ENCODE measurements at regions not wholly inside any gene's neighbourhood (a gene's known extent, or its start where the extent isn't known, plus 50 kb on each side); places are given as distances from the start of the nearest gene placed in this dataset.
A peak's percentile ranks its signal among the peaks of the same experiment; 100 is the strongest.

DNA sequence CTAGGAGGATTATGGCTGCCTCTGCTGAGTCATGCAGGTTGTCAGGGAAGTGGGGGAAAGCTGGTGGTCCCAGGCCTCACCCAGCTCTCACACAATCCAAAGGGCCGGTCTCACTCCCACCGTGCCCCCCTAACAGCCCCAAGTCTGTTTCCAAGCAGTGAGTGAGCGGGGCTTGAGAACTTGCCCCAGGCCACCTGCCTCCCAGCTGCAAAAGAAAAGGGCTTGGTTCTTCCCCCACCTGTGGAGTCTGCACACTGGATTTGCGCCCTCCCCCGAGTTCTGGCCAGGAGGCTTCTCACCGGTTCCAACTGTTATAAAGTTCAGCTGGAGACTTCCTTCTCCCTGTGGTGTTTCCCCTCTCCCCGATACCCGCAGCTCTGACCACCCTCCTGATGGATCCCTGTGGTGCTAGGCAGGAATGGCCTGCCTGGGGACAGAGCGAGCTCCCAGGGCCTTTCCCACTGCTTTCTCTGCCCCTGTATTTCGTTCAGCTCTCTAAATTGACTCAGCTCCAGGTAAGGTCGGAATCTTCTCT is 222.3 kb downstream of the BARHL2 start:
- H3K27ac ChIP-seq: no peak overlapping the region
- H3K9me3 ChIP-seq (replicated peaks): no peaks in the 10 kb centered on the region
- no peaks in the 10 kb centered on the region for H3K36me3 ChIP-seq
- no peak overlapping the region for H3K4me3 ChIP-seq
- H3K4me1 ChIP-seq: no peaks in the 10 kb centered on the region
- H3K27me3 ChIP-seq: no peaks in the 10 kb centered on the region
- DNase-seq: no peak

- H3K36me3 ChIP-seq: no peaks in the 10 kb centered on the region
- no peak for DNase-seq
- H3K4me1 ChIP-seq: no peaks in the 10 kb centered on the region
- H3K4me3 ChIP-seq: no peak overlapping the region
- no peaks in the 10 kb centered on the region for H3K27me3 ChIP-seq
- no peaks in the 10 kb centered on the region for H3K9me3 ChIP-seq (replicated peaks)
- no peak overlapping the region for H3K27ac ChIP-seq
Measured at GRCh38 chr1:90488451-90488850, 228.7 kb downstream of the BARHL2 start.

DNA sequence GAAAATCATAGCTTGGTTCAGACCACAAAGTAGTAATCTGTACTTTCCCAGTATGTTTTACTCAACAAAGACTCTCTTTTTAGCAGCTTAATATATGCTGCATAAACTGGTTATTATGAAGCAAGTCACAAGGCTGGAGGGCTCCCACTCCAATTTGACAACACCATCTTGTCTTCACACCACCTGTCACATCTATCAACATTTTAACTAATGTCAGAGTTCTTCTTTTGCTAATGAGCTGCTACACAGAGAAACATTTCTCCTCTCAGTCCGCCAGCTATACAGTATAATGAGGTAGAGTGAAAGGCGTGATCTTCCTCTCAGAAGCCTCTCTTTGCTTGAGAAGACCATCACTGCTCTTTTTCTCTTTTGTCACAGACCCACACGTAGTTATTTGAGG is 230.1 kb downstream of the BARHL2 start:
- no peak for DNase-seq
- no peak overlapping the region for H3K27ac ChIP-seq
- no peaks in the 10 kb centered on the region for H3K27me3 ChIP-seq
- H3K4me3 ChIP-seq: no peak overlapping the region
- H3K9me3 ChIP-seq (replicated peaks): no peaks in the 10 kb centered on the region
- no peaks in the 10 kb centered on the region for H3K36me3 ChIP-seq
- H3K4me1 ChIP-seq: no peaks in the 10 kb centered on the region

DNA sequence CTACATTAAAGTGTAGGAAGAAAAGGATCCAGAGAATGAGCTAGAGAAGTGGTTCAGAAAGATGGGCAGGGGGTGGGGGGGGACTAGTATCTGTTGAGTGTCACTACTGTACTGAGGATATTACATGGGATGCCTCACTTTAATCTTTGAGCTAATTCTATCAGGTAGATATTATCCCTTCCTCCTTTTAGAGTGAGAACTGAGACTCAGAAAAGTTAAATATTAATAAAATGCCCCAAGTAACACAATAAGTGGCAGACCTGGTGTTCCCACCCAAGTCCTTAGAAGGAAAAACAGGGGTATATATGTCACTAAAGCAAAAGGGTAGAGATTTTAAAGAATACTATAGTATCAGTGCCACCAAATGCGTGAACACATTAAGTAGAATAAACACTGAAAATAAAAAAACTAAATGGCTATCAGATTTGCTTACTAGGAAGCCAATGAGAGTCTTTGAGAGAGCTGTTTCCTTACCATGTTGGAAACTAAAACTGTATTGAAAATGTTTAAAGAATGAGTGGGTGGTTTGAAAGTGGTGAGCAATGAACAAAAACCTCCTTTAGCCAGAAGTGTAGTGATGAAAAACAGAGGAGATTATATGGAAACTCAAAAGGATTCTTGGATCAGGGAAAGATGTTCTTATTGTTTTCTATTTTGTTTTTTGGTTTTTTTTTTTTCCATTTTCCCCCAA is 230.8 kb downstream of the BARHL2 start:
- DNase-seq: no peak
- Histone ChIP-seq H3K36me3 (no peaks in the 10 kb centered on the region), H3K9me3 (replicated peaks) (no peaks in the 10 kb centered on the region), H3K27me3 (no peaks in the 10 kb centered on the region), H3K4me3 (no peak overlapping the region), H3K27ac (no peak overlapping the region), H3K4me1 (no peaks in the 10 kb centered on the region)

DNA sequence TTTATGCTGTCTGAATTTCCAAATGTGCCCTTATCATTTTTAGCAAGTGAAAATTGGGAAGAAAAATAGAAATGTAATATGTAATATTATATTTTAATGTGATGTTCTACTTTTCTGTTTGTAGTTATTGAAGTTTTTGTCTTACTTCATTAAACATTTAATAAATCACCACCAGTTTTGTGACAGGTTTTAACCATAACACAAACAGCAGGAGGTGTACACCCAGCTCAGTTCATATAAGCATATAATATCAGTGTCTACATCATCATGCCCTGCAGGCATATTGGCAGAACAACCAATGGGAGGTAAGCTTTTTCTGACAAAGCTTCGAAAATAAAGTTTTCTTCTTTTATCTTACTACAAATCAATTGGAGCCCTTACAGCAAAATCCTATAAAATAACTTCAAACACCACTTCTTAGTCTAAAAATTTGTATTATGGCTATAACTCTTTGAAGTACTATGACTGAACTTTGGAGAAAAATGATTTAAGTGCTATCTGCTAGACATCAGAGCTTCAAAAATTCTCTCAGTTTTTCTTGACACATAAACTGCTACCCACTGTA is 236.7 kb downstream of the BARHL2 start:
- H3K9me3 ChIP-seq (replicated peaks): no peaks in the 10 kb centered on the region
- no peaks in the 10 kb centered on the region for H3K4me1 ChIP-seq
- H3K27me3 ChIP-seq: no peaks in the 10 kb centered on the region
- H3K36me3 ChIP-seq: no peaks in the 10 kb centered on the region
- H3K27ac ChIP-seq: no peak overlapping the region
- H3K4me3 ChIP-seq: no peak overlapping the region
- DNase-seq: peak in 1 of 2 experiments; percentile 7

DNA sequence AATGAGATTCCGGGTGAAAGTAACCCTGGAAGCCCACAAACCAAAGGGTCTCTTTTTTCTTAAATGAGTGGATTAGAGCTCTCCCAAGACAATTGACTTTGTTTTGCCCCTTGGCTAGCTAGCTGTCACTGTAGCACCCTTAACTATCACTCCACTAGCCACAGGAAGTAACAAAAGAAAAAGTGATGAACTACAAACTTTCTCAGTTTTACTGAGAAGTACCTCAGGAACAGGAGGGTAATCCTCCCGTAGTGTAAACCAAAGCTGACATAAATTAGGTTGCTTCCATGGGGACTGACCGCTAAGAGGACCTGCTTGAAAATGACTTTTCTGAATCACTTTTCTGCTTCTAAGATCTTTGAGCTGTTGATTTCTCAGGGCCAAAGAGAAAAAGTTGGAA is 240.1 kb downstream of the BARHL2 start:
- Histone ChIP-seq H3K4me1 (no peaks in the 10 kb centered on the region), H3K36me3 (no peaks in the 10 kb centered on the region), H3K27ac (no peak overlapping the region), H3K9me3 (replicated peaks) (no peaks in the 10 kb centered on the region), H3K27me3 (no peaks in the 10 kb centered on the region), H3K4me3 (no peak overlapping the region)
- DNase-seq: no peak

GRCh38 chr1:90476411-90476810 is 240.7 kb downstream of the BARHL2 start:
- Histone ChIP-seq H3K36me3 (no peaks in the 10 kb centered on the region), H3K4me1 (no peaks in the 10 kb centered on the region), H3K9me3 (replicated peaks) (no peaks in the 10 kb centered on the region), H3K27me3 (no peaks in the 10 kb centered on the region), H3K27ac (no peak overlapping the region), H3K4me3 (no peak overlapping the region)
- DNase-seq: no peak

DNA sequence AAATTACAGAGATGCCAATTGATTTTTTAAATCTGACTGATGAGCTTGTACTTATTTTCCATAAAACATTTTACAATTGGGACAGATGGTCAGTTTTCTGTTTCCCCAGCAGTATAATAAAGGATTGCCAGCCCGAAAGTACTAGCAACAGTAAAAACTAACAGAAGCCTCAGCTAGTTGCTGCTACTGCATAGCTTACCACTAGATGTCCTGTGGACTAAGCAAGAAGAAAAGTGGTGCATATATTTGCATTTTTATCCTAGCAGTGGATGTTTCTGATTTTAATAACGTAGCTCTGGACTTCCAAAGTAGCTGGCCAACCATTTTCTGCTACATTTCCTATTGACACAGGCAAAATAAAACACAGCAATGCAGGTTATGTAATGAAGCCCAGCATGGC is 241.5 kb downstream of the BARHL2 start:
- DNase-seq: no peak
- Histone ChIP-seq H3K27ac (no peak overlapping the region), H3K4me3 (no peak overlapping the region), H3K36me3 (no peaks in the 10 kb centered on the region), H3K27me3 (no peaks in the 10 kb centered on the region), H3K4me1 (no peaks in the 10 kb centered on the region), H3K9me3 (replicated peaks) (no peaks in the 10 kb centered on the region)

DNA sequence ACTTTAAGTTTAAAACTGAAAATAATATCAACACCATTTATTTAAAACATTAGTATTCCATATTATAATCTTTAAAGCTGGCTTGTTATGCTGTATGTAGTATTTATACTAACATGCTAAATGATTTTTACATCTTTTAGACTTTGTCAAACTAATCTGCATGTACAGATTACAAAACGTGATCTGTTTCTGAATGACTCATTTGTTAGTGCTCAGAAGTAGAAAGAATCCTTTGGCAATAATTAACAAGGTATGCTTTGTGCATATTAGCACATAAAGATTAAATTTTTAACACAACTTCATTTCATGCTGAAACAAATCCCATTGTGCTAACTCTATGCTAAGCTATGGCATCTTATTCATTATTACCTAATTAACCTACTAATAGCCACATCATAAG is 242.4 kb downstream of the BARHL2 start:
- Histone ChIP-seq H3K4me1 (no peaks in the 10 kb centered on the region), H3K27ac (no peak overlapping the region), H3K9me3 (replicated peaks) (no peaks in the 10 kb centered on the region), H3K4me3 (no peak overlapping the region), H3K36me3 (no peaks in the 10 kb centered on the region), H3K27me3 (no peaks in the 10 kb centered on the region)
- DNase-seq: no peak

- Histone ChIP-seq H3K4me1 (no peaks in the 10 kb centered on the region), H3K9me3 (replicated peaks) (no peaks in the 10 kb centered on the region), H3K36me3 (no peaks in the 10 kb centered on the region), H3K27ac (no peak overlapping the region), H3K27me3 (no peaks in the 10 kb centered on the region), H3K4me3 (no peak overlapping the region)
- DNase-seq: no peak
Measured at GRCh38 chr1:90474158-90474557, 242.9 kb downstream of the BARHL2 start.

GRCh38 chr1:90472775-90473174 is 244.3 kb downstream of the BARHL2 start:
- H3K4me3 ChIP-seq: no peak overlapping the region
- H3K27me3 ChIP-seq: no peaks in the 10 kb centered on the region
- H3K4me1 ChIP-seq: no peaks in the 10 kb centered on the region
- H3K36me3 ChIP-seq: no peaks in the 10 kb centered on the region
- no peak for DNase-seq
- H3K27ac ChIP-seq: no peak overlapping the region
- no peaks in the 10 kb centered on the region for H3K9me3 ChIP-seq (replicated peaks)

DNA sequence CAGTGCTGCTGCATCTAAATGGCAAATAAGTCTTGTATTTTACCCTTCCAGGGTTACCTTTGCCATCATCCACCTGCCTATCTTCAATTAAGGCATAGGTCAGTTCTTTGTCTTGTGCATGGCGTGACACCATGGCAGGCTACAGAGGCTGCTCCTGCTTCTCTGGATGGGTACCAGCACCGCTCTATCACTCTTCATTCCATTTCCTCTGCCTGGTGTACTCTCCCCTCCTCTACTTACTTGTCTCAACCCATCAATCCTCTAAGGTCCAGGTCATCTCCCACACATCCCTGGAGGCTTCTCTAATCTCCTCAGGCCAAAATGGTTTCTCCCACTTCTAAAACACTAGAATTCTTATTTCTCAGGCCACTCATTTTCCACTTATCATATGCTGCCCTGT is 257.5 kb downstream of the BARHL2 start:
- Histone ChIP-seq H3K36me3 (no peaks in the 10 kb centered on the region), H3K4me1 (no peaks in the 10 kb centered on the region), H3K9me3 (replicated peaks) (no peaks in the 10 kb centered on the region), H3K27me3 (no peaks in the 10 kb centered on the region), H3K4me3 (no peak overlapping the region), H3K27ac (no peak overlapping the region)
- no peak for DNase-seq

DNA sequence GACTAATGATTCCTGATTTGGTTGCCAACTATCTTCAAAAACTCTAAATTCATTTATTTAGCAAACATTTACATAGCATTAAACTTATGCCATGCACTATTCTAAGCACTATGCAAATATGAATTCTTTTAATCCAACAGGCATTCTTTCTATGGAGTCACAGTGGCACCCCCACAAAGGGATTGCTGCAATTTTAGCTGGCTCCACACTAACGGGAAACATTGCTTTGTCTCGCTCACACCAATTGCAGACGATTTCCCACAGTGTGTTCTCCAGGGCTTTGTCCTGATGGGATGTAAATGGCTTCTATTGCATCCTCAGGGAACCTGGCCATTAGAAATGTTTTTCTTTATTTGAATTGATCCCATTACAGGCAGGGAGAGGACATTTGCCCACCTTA is 259.1 kb downstream of the BARHL2 start:
- DNase-seq: no peak
- Histone ChIP-seq H3K9me3 (replicated peaks) (no peaks in the 10 kb centered on the region), H3K4me3 (no peak overlapping the region), H3K4me1 (no peaks in the 10 kb centered on the region), H3K36me3 (no peaks in the 10 kb centered on the region), H3K27me3 (no peaks in the 10 kb centered on the region), H3K27ac (no peak overlapping the region)

DNA sequence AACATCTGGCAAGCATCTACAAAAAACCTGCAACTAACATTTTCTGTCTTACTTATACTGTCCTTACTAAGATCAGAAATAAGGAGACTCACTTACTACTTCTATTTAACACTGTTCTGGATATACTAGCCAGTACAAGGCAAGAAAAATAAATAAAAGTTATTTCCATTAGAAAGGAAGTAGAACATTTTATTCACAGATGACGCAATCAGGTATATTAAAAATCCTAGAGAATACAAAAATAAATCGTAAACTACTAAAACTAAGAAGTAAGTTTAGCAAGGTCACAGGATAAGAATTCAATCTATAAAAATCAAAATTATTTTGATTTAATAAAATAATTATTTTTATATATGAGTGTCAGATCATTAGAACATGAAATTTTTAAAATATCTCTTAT is 264.6 kb downstream of the BARHL2 start:
- Histone ChIP-seq H3K9me3 (replicated peaks) (no peaks in the 10 kb centered on the region), H3K4me3 (no peak overlapping the region), H3K36me3 (no peaks in the 10 kb centered on the region), H3K27me3 (no peaks in the 10 kb centered on the region), H3K4me1 (no peaks in the 10 kb centered on the region), H3K27ac (no peak overlapping the region)
- DNase-seq: no peak

DNA sequence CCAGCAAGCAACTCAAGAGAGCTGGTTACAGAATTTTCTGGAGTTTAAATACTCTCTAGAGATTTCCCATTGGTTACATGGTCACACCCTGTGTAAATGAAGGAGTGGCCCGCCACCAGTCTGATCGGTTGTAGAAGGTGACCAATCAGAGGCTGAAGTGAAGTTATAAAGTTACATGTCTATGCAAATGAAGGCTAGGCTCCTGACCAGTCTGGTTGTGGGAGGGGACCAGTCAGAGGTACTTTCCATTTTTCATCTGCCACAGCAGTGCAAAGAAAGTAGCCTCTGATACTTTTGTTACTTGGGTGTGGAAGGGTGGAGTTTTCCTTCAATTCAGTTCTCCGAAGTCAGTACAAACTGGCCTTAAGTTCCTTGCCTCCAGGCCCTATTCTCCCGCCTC is 273.7 kb downstream of the BARHL2 start:
- H3K36me3 ChIP-seq: no peaks in the 10 kb centered on the region

DNA sequence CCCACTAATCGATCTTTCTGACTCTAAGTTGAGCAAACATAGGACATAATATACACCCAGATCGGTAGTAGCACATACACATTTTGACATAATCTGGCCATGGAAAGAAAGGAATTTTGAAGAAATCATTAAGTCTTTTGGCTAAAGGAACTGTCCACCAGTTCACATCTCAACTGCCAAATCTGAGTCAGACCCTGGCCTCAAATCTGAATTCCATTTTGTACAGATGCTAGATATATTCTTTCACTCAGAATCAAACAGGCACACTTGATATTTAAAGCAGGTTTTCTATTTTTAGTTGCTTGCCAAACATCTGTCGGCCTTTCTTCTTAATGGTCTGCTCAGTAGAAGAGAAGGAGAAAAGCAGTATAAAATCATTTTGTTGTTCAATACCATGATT is 281.8 kb downstream of the BARHL2 start:
- no peak for DNase-seq
- H3K36me3 ChIP-seq: no peaks in the 10 kb centered on the region
- no peak overlapping the region for H3K27ac ChIP-seq
- no peak overlapping the region for H3K4me3 ChIP-seq
- H3K4me1 ChIP-seq: no peaks in the 10 kb centered on the region
- H3K9me3 ChIP-seq (replicated peaks): no peaks in the 10 kb centered on the region
- no peaks in the 10 kb centered on the region; the same call in 1 of the 2 replicates for H3K27me3 ChIP-seq

More for the DNA sequence above, 273.7 kb downstream of the BARHL2 start:
- H3K27me3 ChIP-seq: no peaks in the 10 kb centered on the region; the same call in 1 of the 2 replicates
- no peaks in the 10 kb centered on the region for H3K9me3 ChIP-seq (replicated peaks)
- H3K27ac ChIP-seq: no peak overlapping the region
- no peaks in the 10 kb centered on the region for H3K4me1 ChIP-seq
- H3K4me3 ChIP-seq: no peak overlapping the region
- peak in 1 of 2 experiments; percentile 20 for DNase-seq

All from SJCRH30 (cell line).